ENCODE measurements at regions not wholly inside any gene's neighbourhood (a gene's known extent, or its start where the extent isn't known, plus 50 kb on each side); places are given as distances from the start of the nearest gene placed in this dataset.

- TF ChIP-seq CTCF (conservative IDR thresholded peaks at IDR 0.05; ENCODE audit: low read depth in 2 of 2) (no peak), POLR2AphosphoS5 (IDR thresholded peaks at IDR 0.05; ENCODE audit: low read depth) (no peak), CREB1 (CRISPR knock-in tag; IDR thresholded peaks at IDR 0.05; ENCODE audit: low read depth) (no peak), EZH2 (IDR thresholded peaks at IDR 0.05; ENCODE audit: low read depth, unreplicated experiment) (no peak), EZH2phosphoT487 (IDR thresholded peaks at IDR 0.05; ENCODE audit: unreplicated experiment) (no peak), REST (IDR thresholded peaks at IDR 0.05; ENCODE audit: unreplicated experiment) (no peak), ZNF331 (CRISPR knock-in tag; IDR thresholded peaks at IDR 0.05; ENCODE audit: low read depth) (no peak), ZNF114 (CRISPR knock-in tag; IDR thresholded peaks at IDR 0.05) (no peak), STAT1 (IDR thresholded peaks at IDR 0.05; ENCODE audit: unreplicated experiment) (no peak), ETS1 (IDR thresholded peaks at IDR 0.05) (no peak)
Observed at GRCh38 chr11:69212798-69213110, 57.0 kb downstream of the SMIM38 start.

Measured in GM23338 (cell line).